Adrenal gland (tissue), 5 donors: ENCODE measurements at regions not wholly inside any gene's neighbourhood (a gene's known extent, or its start where the extent isn't known, plus 50 kb on each side); places are given as distances from the start of the nearest gene placed in this dataset.

Source experiments
- POLR2A ChIP-seq, 2 donors: fragments of 450-650 bp; IDR thresholded peaks; one replicate each; pipeline ENCODE4 v1.6.1; 2017; ENCODE audit warnings: antibody characterized with exemption in 2 of 2, mild to moderate bottlenecking in 2 of 2, moderate library complexity in 1 of 2
- TF ChIP-seq, protein P1 (sequence below), 6 experiments: fragments of 450-650 bp in 4 of 6; fragments of 200-600 bp in 2 of 6; sonication (generic) in 1 of 6; IDR thresholded peaks; 1 replicate in 5 of 6; 2 replicates in 1 of 6; pipeline versions ENCODE4 v1.5.1 to v1.8.0; 2016 to 2021; ENCODE audit warnings: antibody characterized with exemption in 6 of 6, mild to moderate bottlenecking in 2 of 6, moderate library complexity in 1 of 6
- donor health status: DM: no; HTN: no; CAD: no.

- TF ChIP-seq, protein P1, sequence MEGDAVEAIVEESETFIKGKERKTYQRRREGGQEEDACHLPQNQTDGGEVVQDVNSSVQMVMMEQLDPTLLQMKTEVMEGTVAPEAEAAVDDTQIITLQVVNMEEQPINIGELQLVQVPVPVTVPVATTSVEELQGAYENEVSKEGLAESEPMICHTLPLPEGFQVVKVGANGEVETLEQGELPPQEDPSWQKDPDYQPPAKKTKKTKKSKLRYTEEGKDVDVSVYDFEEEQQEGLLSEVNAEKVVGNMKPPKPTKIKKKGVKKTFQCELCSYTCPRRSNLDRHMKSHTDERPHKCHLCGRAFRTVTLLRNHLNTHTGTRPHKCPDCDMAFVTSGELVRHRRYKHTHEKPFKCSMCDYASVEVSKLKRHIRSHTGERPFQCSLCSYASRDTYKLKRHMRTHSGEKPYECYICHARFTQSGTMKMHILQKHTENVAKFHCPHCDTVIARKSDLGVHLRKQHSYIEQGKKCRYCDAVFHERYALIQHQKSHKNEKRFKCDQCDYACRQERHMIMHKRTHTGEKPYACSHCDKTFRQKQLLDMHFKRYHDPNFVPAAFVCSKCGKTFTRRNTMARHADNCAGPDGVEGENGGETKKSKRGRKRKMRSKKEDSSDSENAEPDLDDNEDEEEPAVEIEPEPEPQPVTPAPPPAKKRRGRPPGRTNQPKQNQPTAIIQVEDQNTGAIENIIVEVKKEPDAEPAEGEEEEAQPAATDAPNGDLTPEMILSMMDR (IDR thresholded peaks at IDR 0.05): no peak
- no peak for TF ChIP-seq POLR2A (IDR thresholded peaks at IDR 0.05)
Observed at GRCh38 chr9:38339087-38339486, 53.4 kb upstream of the ALDH1B1 start.
